GM12878 (cell line): ENCODE measurements at regions not wholly inside any gene's neighbourhood (a gene's known extent, or its start where the extent isn't known, plus 50 kb on each side); places are given as distances from the start of the nearest gene placed in this dataset.

Source experiments
- BACH1 ChIP-seq: fragments of 450-650 bp; IDR thresholded peaks from 2 replicates; pipeline ENCODE4 v1.6.1; 2017; ENCODE audit warnings: mild to moderate bottlenecking, borderline replicate concordance
- EZH2 ChIP-seq: IDR thresholded peaks from 2 replicates; pipeline ENCODE4 v1.6.1; 2012; ENCODE audit warnings: low read depth, mild to moderate bottlenecking, control low read depth, inconsistent platforms, low read length, borderline replicate concordance; ENCODE audit not compliant: control insufficient read depth
- NBN ChIP-seq: fragments of 450-650 bp; IDR thresholded peaks from 2 replicates; pipeline ENCODE4 v1.6.1; 2016
- NR2C2 ChIP-seq: IDR thresholded peaks from 2 replicates; pipeline ENCODE4 v1.6.1; 2011; ENCODE audit warnings: borderline replicate concordance, low read depth; ENCODE audit not compliant: control insufficient read depth, insufficient read length
- RAD21 ChIP-seq: IDR thresholded peaks from 2 replicates; pipeline ENCODE4 v1.6.1; 2011; ENCODE audit warnings: mild to moderate bottlenecking, low read depth, low read length, moderate library complexity; ENCODE audit not compliant: insufficient read depth
- TAF1 ChIP-seq: IDR thresholded peaks from 2 replicates; pipeline ENCODE4 v1.6.1; 2011; ENCODE audit warnings: mild to moderate bottlenecking, low read depth, low read length, borderline replicate concordance
- TCF12 ChIP-seq: IDR thresholded peaks from 2 replicates; pipeline ENCODE4 v1.6.1; 2011; ENCODE audit warnings: low read depth, mild to moderate bottlenecking, low read length
- TF ChIP-seq, protein P1 (sequence below), 3 experiments: IDR thresholded peaks in 2 of 3; conservative IDR thresholded peaks in 1 of 3; 2 replicates each; pipeline ENCODE4 v1.5.1; 2011; ENCODE audit warnings: low read depth in 3 of 3, low read length in 3 of 3, mild to moderate bottlenecking in 3 of 3, control low read depth in 2 of 3, moderate library complexity in 2 of 3, inconsistent platforms in 1 of 3, mixed read lengths in 1 of 3; ENCODE audit not compliant: control insufficient read depth in 2 of 3, insufficient read depth in 1 of 3; ENCODE audit errors: extremely low read depth in 1 of 3
- TF ChIP-seq, protein P2 (sequence below): IDR thresholded peaks from 2 replicates; pipeline ENCODE4 v1.6.1; 2012; ENCODE audit warnings: low read depth, low read length, improper control_type of control experiment
- TF ChIP-seq, protein P3 (sequence below): fragments of 450-650 bp; formaldehyde crosslinking; IDR thresholded peaks from 2 replicates; pipeline ENCODE4 v1.4.0; 2022; ENCODE audit warnings: mild to moderate bottlenecking, moderate library complexity

DNA sequence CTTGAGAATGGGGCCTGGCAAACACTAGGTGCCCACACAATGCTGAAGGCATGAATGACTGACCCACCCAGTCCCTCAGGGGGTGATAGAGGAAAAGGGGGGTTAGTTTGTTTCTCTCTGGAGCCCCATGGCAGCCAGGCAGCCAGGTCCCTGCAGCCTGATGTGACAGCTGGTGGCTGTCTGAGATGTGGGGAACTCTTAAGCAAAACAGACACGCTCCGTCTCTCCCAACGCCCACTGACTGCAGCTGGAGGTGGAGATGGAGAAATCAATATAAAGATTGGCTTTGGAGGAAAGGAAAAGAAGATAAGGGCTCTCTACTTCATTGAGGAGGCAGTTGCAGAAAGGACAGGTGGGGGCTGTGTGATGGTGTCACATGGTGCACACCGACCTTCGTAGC, 240.8 kb upstream of the LHX5 start:
- TF ChIP-seq, protein P1, sequence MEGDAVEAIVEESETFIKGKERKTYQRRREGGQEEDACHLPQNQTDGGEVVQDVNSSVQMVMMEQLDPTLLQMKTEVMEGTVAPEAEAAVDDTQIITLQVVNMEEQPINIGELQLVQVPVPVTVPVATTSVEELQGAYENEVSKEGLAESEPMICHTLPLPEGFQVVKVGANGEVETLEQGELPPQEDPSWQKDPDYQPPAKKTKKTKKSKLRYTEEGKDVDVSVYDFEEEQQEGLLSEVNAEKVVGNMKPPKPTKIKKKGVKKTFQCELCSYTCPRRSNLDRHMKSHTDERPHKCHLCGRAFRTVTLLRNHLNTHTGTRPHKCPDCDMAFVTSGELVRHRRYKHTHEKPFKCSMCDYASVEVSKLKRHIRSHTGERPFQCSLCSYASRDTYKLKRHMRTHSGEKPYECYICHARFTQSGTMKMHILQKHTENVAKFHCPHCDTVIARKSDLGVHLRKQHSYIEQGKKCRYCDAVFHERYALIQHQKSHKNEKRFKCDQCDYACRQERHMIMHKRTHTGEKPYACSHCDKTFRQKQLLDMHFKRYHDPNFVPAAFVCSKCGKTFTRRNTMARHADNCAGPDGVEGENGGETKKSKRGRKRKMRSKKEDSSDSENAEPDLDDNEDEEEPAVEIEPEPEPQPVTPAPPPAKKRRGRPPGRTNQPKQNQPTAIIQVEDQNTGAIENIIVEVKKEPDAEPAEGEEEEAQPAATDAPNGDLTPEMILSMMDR (IDR thresholded peaks at IDR 0.05 in 2 of 3, conservative IDR thresholded peaks at IDR 0.05 in 1 of 3; ENCODE audit: control insufficient read depth in 2 of 3, extremely low read depth in 1 of 3, insufficient read depth in 1 of 3, low read depth in 3 of 3, low read length in 3 of 3), result no peak
- TF ChIP-seq TAF1 (no peak), BACH1 (no peak), NR2C2 (no peak), TCF12 (no peak), RAD21 (no peak), EZH2 (no peak), NBN (no peak)
- TF ChIP-seq, protein P2, sequence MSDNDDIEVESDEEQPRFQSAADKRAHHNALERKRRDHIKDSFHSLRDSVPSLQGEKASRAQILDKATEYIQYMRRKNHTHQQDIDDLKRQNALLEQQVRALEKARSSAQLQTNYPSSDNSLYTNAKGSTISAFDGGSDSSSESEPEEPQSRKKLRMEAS, result no peak
- TF ChIP-seq, protein P3, sequence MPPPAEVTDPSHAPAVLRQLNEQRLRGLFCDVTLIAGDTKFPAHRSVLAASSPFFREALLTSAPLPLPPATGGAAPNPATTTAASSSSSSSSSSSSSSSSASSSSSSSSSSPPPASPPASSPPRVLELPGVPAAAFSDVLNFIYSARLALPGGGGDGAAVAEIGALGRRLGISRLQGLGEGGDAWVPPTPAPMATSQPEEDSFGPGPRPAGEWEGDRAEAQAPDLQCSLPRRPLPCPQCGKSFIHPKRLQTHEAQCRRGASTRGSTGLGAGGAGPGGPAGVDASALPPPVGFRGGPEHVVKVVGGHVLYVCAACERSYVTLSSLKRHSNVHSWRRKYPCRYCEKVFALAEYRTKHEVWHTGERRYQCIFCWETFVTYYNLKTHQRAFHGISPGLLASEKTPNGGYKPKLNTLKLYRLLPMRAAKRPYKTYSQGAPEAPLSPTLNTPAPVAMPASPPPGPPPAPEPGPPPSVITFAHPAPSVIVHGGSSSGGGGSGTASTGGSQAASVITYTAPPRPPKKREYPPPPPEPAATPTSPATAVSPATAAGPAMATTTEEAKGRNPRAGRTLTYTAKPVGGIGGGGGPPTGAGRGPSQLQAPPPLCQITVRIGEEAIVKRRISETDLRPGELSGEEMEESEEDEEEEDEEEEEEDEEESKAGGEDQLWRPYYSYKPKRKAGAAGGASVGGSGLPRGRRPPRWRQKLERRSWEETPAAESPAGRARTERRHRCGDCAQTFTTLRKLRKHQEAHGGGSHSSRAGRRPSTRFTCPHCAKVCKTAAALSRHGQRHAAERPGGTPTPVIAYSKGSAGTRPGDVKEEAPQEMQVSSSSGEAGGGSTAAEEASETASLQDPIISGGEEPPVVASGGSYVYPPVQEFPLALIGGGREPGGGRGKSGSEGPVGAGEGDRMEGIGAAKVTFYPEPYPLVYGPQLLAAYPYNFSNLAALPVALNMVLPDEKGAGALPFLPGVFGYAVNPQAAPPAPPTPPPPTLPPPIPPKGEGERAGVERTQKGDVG (CRISPR knock-in tag), result no peak
